ENCODE measurements at regions not wholly inside any gene's neighbourhood (a gene's known extent, or its start where the extent isn't known, plus 50 kb on each side); places are given as distances from the start of the nearest gene placed in this dataset.

DNA sequence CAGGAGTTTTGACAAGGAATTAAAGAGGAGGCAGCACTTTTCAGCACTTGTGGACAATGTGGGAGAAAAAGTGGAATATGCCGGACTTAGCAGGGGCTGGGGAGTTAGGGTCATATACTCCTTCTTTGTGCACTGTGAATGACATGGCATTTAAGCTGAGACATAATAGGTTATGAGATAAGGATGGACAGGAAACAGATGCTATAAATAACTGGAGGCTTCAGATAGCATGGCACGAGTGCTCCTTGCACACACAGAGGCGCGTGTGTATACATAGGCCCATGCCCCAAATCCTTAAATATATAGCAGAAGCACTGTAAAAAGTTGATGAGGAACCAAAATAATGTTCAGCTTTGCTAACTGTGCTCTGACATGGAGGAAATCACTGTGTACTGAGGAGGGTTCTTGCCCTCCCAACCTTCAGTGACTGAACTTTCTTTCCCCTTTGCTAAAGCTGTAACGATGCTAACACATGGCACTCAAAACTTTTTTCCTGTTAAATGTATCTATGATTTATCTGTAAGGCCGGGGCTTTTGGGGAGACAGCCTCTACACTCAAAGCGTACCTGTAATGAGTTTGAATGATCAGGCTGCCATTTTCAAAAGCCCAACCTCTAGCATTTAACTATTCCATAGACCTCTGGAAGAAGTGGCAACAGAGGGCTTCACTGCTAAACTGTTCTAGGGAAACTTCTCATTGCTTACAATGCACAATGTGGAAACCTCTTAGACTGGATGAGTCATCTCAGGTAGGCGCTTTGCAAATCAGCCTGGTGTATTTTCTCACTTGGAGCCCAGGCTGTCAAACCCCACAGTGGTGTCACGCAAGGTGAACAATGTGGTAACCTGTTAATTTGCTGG, 784.6 kb downstream of the NR2F2 start:
- no peak for ATAC-seq
- TF ChIP-seq CSDC2 (CRISPR knock-in tag; IDR thresholded peaks at IDR 0.05) (no peak), TOX (CRISPR knock-in tag; IDR thresholded peaks at IDR 0.05; ENCODE audit: borderline replicate concordance) (no peak), PPARA (CRISPR knock-in tag; IDR thresholded peaks at IDR 0.05; ENCODE audit: borderline replicate concordance) (no peak), ESRRG (CRISPR knock-in tag; IDR thresholded peaks at IDR 0.05) (no peak), ZNF565 (CRISPR knock-in tag; conservative IDR thresholded peaks at IDR 0.05; ENCODE audit: low read depth) (no peak), ZC3H10 (CRISPR knock-in tag; IDR thresholded peaks at IDR 0.05) (no peak), RARB (CRISPR knock-in tag; IDR thresholded peaks at IDR 0.05) (no peak), CSRNP3 (CRISPR knock-in tag; IDR thresholded peaks at IDR 0.05) (no peak), SNAI2 (CRISPR knock-in tag; IDR thresholded peaks at IDR 0.05) (no peak), ZFP30 (CRISPR knock-in tag; IDR thresholded peaks at IDR 0.05) (no peak), ZNF8 (CRISPR knock-in tag; IDR thresholded peaks at IDR 0.05) (no peak), BACH2 (CRISPR knock-in tag; IDR thresholded peaks at IDR 0.05; ENCODE audit: borderline replicate concordance) (no peak), TCF4 (CRISPR knock-in tag; IDR thresholded peaks at IDR 0.05; ENCODE audit: borderline replicate concordance) (no peak)
- TF ChIP-seq, protein P1, sequence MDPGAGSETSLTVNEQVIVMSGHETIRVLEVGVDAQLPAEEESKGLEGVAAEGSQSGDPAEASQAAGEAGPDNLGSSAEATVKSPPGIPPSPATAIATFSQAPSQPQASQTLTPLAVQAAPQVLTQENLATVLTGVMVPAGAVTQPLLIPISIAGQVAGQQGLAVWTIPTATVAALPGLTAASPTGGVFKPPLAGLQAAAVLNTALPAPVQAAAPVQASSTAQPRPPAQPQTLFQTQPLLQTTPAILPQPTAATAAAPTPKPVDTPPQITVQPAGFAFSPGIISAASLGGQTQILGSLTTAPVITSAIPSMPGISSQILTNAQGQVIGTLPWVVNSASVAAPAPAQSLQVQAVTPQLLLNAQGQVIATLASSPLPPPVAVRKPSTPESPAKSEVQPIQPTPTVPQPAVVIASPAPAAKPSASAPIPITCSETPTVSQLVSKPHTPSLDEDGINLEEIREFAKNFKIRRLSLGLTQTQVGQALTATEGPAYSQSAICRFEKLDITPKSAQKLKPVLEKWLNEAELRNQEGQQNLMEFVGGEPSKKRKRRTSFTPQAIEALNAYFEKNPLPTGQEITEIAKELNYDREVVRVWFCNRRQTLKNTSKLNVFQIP (CRISPR knock-in tag; IDR thresholded peaks at IDR 0.05; ENCODE audit: borderline replicate concordance, low read depth) = no peak
- TF ChIP-seq, protein P2, sequence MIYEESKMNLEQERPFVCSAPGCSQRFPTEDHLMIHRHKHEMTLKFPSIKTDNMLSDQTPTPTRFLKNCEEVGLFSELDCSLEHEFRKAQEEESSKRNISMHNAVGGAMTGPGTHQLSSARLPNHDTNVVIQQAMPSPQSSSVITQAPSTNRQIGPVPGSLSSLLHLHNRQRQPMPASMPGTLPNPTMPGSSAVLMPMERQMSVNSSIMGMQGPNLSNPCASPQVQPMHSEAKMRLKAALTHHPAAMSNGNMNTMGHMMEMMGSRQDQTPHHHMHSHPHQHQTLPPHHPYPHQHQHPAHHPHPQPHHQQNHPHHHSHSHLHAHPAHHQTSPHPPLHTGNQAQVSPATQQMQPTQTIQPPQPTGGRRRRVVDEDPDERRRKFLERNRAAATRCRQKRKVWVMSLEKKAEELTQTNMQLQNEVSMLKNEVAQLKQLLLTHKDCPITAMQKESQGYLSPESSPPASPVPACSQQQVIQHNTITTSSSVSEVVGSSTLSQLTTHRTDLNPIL (CRISPR knock-in tag; IDR thresholded peaks at IDR 0.05; ENCODE audit: low read depth) = no peak
- TF ChIP-seq, protein P3, sequence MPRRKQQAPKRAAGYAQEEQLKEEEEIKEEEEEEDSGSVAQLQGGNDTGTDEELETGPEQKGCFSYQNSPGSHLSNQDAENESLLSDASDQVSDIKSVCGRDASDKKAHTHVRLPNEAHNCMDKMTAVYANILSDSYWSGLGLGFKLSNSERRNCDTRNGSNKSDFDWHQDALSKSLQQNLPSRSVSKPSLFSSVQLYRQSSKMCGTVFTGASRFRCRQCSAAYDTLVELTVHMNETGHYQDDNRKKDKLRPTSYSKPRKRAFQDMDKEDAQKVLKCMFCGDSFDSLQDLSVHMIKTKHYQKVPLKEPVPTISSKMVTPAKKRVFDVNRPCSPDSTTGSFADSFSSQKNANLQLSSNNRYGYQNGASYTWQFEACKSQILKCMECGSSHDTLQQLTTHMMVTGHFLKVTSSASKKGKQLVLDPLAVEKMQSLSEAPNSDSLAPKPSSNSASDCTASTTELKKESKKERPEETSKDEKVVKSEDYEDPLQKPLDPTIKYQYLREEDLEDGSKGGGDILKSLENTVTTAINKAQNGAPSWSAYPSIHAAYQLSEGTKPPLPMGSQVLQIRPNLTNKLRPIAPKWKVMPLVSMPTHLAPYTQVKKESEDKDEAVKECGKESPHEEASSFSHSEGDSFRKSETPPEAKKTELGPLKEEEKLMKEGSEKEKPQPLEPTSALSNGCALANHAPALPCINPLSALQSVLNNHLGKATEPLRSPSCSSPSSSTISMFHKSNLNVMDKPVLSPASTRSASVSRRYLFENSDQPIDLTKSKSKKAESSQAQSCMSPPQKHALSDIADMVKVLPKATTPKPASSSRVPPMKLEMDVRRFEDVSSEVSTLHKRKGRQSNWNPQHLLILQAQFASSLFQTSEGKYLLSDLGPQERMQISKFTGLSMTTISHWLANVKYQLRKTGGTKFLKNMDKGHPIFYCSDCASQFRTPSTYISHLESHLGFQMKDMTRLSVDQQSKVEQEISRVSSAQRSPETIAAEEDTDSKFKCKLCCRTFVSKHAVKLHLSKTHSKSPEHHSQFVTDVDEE (CRISPR knock-in tag; IDR thresholded peaks at IDR 0.05) = no peak
- TF ChIP-seq, protein P4, sequence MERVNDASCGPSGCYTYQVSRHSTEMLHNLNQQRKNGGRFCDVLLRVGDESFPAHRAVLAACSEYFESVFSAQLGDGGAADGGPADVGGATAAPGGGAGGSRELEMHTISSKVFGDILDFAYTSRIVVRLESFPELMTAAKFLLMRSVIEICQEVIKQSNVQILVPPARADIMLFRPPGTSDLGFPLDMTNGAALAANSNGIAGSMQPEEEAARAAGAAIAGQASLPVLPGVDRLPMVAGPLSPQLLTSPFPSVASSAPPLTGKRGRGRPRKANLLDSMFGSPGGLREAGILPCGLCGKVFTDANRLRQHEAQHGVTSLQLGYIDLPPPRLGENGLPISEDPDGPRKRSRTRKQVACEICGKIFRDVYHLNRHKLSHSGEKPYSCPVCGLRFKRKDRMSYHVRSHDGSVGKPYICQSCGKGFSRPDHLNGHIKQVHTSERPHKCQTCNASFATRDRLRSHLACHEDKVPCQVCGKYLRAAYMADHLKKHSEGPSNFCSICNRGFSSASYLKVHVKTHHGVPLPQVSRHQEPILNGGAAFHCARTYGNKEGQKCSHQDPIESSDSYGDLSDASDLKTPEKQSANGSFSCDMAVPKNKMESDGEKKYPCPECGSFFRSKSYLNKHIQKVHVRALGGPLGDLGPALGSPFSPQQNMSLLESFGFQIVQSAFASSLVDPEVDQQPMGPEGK (CRISPR knock-in tag; IDR thresholded peaks at IDR 0.05; ENCODE audit: borderline replicate concordance) = no peak

- ATAC-seq = no peak
- TF ChIP-seq, protein P3 (CRISPR knock-in tag; IDR thresholded peaks at IDR 0.05) = no peak
- no peak for TF ChIP-seq CSRNP3 (CRISPR knock-in tag; IDR thresholded peaks at IDR 0.05)
- TF ChIP-seq TOX (CRISPR knock-in tag; IDR thresholded peaks at IDR 0.05; ENCODE audit: borderline replicate concordance) = no peak
- no peak for TF ChIP-seq ARNTL (CRISPR knock-in tag; IDR thresholded peaks at IDR 0.05; ENCODE audit: borderline replicate concordance, low read depth)
- TF ChIP-seq TCF4 (CRISPR knock-in tag; IDR thresholded peaks at IDR 0.05; ENCODE audit: borderline replicate concordance) = no peak
- TF ChIP-seq ZC3H10 (CRISPR knock-in tag; IDR thresholded peaks at IDR 0.05) = no peak
- TF ChIP-seq, protein P2 (CRISPR knock-in tag; IDR thresholded peaks at IDR 0.05; ENCODE audit: low read depth) = no peak
- no peak for TF ChIP-seq GLIS3 (CRISPR knock-in tag; IDR thresholded peaks at IDR 0.05)
- TF ChIP-seq ZNF565 (CRISPR knock-in tag; conservative IDR thresholded peaks at IDR 0.05; ENCODE audit: low read depth) = no peak
- TF ChIP-seq CSDC2 (CRISPR knock-in tag; IDR thresholded peaks at IDR 0.05) = no peak
- TF ChIP-seq PPARA (CRISPR knock-in tag; IDR thresholded peaks at IDR 0.05; ENCODE audit: borderline replicate concordance) = no peak
- TF ChIP-seq SNAI2 (CRISPR knock-in tag; IDR thresholded peaks at IDR 0.05) = no peak
- TF ChIP-seq OSR1 (CRISPR knock-in tag; IDR thresholded peaks at IDR 0.05) = no peak
- TF ChIP-seq BACH2 (CRISPR knock-in tag; IDR thresholded peaks at IDR 0.05; ENCODE audit: borderline replicate concordance) = no peak
- no peak for TF ChIP-seq RARB (CRISPR knock-in tag; IDR thresholded peaks at IDR 0.05)
Measured at GRCh38 chr15:97115761-97116070, 785.2 kb downstream of the NR2F2 start.

All from SK-N-SH treated with all-trans-retinoic acid at 6 μM for 48 hours (cell line).